NCI-H1417 treated with DMSO at 0.1 percent for 48 hours (cell line): ENCODE measurements at regions not wholly inside any gene's neighbourhood (a gene's known extent, or its start where the extent isn't known, plus 50 kb on each side); places are given as distances from the start of the nearest gene placed in this dataset.

Experiments
- DNase-seq: peaks from one replicate; lab custom pipeline; 2025; lab: John Stamatoyannopoulos, UW

DNA sequence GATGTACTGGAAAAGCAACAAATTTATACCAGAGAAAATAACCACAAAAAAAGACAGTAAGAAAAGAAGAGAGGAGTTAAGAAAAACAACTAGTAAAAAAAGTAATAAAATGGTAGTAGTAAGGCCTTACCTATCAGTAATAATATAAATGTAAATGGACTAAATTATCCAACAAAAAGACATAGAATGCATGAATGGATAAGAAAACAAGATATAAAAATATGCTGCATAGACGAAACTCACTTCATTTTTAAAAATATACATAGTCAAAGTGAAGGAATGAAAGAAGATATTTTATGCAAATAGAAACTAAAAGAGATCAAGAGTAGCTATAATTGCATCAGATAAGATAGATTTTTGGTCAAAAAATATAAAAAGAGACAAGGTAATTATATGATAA is 739.1 kb downstream of the DNAJB9 start:
- DNase-seq, result no peak

DNA sequence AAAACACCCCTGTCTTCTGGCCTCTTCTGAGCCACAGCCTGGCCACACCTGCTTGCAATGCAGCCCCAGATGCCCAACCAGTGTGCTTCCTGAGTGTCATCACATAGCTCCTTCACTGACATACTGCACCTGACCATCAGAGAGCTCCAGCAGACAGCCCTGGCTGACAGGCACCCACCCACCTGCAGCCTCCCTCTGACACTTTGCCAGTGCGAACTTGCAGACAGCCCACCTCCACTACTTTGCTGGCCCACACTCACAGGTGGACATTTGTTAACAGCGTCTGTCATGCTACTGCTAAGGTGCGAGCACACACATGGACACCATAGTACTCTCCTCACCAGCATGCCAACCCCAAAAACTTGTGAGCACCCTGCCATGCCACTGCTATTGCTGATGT is 740.1 kb downstream of the DNAJB9 start:
- DNase-seq, result no peak

DNA sequence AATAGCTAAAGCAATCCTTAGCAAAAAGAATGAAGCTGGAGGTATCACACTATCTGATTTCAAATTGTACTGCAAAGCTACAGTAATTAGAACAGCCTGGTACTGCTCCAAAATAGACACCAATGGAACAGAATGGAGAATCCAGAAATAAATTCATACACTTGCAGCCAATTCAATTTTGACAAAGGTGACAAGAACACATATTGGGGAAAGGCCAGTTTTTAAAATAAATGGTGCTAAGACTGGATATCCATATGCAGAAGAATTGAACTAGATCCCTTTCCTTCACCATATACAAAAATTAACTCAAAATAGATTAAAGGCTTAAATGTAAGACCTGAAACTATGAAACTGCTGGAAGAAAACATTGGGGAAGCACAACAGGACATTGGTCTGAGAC is 748.5 kb downstream of the DNAJB9 start:
- DNase-seq, result no peak

DNA sequence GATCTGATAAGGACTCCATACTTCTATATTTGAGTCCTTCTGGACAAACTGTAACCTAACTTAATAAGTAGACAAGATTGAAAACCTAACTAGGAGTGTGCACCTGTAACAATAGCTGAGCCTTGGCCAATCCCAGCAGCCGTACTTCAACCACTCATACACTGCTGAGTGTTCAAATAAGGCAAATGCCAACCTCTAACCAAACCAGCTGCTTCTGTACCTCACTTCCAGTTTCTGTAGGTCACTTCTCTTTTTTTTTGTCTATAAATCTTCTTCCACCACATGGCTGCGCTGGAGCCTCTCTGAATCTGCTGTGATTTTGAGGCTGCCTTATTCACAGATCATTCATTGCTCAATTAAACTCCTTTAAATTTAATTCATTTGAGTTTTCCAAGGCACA is 753.2 kb downstream of the DNAJB9 start:
- DNase-seq, result no peak

GRCh38 chr7:109331423-109331822 is 761.7 kb downstream of the DNAJB9 start:
- no peak for DNase-seq

DNA sequence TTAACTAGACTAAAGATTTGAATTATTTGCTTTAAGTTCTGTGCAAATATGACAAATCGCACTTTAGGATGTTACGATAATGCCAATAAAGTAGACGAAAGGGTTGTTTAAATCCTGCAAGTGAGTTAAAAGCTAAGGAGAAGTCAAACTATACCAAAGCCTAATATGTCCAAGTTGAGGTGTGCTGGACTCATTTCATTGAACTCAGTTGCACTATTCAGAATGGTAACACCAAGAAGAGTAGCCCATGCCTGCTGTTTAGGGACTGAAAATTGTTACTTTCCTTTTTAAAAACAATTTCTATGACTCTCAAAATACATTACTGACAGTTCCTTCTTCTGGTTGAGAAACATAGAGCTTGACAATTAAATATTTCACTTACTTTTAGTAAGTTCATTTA is 766.3 kb downstream of the DNAJB9 start:
- DNase-seq, result no peak

DNA sequence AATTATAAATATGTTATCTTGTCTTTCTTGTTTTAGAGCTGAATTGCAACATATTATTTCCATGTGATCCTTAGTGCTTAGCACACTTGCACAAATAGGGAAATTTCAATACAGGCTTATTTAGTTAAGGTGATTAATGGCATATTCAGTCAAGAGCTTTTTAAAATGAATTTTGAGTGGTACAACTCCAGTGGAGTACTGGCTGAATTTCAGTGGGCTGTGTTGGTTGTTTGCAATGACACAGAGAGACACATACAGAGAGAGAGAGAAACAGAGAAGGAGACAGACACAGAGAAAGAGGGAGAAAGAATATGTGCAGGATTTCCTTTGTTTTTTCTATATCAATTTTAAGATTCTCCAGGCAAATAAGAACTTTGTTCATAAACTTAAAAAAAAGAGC is 766.9 kb downstream of the DNAJB9 start:
- no peak for DNase-seq

- no peak for DNase-seq
These were observed 774.0 kb downstream of the DNAJB9 start for GRCh38 chr7:109343678-109344077.

DNA sequence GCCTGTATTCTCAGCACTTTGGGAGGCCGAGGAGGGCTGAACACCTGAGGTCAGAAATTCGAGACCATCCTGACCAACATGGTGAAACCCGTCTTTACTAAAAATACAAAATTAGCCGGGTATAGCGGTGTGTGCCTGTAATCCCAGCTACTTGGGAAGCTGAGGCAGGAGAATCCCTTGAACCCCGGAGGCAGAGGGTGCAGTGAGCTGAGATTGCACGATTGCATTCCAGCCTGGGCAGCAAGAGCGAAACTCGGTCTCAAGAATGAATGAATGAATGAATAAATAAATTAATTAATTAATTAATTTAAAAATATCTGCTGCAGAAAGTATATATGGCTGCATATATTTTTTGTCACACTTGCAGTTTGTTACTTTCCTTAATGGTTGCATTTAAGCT is 781.8 kb downstream of the DNAJB9 start:
- DNase-seq, result no peak

DNA sequence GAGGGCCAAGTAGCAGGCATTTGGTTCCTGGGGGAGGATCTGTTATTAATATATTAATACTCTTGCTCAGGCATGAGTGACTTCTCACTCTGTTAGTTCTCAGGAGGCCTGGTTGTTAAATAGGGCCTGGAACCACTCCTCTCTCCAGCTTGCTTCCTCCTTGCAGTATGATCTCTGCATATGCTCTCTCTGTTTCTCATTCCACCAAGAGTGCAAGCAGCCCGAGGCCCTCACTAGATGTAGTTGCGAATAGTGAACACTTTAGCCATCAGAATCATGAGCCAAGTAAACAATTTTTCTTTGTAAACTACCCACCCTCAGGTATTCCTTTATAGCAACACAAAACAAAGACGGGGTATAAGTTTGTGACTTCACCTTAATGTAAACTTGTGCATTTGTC is 784.3 kb downstream of the DNAJB9 start:
- no peak for DNase-seq

DNA sequence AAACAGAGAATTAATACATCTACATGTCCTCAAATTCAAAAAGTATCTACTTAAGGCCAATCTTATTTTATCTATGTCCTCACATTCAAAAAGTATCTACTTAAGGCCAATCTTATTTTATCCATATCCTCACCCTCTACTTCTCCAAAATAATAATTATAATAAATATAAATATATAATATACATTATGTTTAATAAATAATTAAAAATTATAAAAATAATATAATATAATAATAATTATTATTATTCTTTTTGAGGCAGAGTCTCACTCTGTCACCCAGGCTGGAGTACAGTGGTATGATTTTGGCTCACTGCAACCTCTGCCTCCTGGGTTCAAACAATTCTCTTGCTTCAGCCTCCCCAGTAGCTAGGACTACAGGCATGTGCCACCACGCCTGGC is 784.9 kb downstream of the DNAJB9 start:
- no peak for DNase-seq

DNA sequence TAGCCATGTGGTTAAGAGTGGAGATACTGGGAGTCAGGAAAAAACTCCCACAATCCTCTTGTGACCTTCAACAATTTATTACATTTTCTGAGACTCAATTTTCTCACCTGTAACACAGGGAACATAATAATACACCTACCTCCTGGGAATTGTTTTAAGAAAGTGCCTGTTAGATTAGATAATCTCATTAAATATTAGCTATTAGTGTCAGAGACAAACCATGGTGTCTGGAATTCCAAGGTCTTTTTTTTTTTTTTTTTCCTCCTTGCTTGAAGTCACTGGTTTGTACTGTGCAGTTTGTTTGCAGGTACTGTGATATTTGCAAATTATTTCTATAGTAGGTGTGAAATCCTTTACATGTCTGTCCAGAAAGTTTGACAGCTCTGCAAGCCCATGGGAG is 806.1 kb downstream of the DNAJB9 start:
- DNase-seq, result no peak

DNA sequence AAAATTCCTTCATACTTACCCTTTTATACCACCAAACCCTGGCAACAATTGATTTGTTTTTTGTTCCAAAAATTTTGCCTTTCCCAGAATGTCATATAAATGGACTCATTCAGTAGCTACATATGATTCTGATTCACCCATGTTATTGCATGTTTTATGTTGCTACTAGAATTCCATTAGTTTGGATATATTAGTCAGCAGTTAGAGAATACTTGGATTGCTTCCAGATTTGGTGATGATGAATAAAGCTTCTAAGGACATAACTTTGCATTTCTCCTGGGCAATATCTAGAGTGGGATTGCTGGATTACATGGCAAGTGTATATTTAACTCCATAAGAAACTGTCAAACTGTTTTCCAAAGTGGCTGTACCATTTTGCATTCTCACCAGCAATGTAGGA is 806.9 kb downstream of the DNAJB9 start:
- DNase-seq, result no peak

GRCh38 chr7:109377076-109377884 is 807.6 kb downstream of the DNAJB9 start:
- no peak for DNase-seq

DNA sequence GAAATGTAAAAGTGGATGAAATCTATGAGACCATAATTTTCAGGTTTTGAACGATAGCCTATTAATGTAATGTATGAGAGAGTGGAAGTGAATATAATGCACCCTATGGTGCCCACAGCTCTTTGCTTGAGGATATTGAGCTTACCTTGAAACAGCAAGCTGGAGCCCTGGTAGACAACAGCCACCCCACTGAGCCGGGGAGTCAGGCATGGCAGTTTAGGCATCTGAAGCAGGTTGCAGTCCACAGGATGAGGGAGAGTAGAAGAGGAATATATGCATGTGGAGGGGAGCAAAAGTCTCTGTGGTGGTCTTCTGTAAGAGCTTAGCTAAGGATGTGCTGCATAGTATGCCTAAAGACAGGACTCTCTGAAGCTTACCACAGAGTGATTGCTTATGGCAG is 817.3 kb downstream of the DNAJB9 start:
- no peak for DNase-seq

- no peak for DNase-seq
These were observed 817.9 kb downstream of the DNAJB9 start for GRCh38 chr7:109387530-109387929.

DNA sequence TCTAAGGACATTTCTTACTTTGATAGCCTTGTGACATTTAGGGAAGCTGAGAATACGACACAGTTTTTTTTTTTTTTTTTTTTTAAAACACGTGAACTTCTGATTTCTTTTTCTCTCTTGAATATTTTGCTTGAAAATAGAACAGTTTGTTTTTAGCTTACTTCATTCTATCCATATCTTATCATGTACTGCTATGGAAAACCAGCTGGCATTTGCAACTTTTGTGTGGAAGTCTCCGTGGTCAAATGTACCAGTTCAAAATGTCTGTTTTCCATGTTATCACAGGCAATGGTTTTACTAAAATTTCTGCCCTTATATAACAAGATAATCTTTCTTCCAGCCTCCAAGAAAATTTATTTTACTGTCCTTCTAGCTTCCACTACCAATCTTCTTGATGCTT is 821.6 kb downstream of the DNAJB9 start:
- DNase-seq, result no peak

GRCh38 chr7:109402107-109402506 is 832.4 kb downstream of the DNAJB9 start:
- no peak for DNase-seq

- DNase-seq, result no peak
These were observed 838.1 kb downstream of the DNAJB9 start for GRCh38 chr7:109407756-109408155.

DNA sequence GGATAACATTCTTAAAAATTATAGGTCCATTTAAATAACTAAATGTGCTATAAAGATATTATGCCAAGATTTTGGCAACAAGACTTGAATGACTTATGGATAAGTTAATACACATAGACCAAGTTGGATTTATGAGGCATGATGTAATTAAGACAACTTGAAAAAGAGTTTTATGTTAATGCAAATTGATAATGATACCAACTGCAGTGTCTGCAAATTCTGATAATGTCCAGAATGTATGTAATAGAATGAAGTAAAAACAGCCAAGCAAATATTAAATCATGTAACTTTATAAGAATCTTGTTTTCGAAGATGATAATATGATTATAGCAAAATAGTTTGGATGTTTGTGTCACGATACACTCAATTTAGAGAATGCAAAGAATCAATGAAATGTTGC is 868.3 kb downstream of the DNAJB9 start:
- no peak for DNase-seq

GRCh38 chr7:109449760-109450159 is 880.1 kb downstream of the DNAJB9 start:
- no peak for DNase-seq

DNA sequence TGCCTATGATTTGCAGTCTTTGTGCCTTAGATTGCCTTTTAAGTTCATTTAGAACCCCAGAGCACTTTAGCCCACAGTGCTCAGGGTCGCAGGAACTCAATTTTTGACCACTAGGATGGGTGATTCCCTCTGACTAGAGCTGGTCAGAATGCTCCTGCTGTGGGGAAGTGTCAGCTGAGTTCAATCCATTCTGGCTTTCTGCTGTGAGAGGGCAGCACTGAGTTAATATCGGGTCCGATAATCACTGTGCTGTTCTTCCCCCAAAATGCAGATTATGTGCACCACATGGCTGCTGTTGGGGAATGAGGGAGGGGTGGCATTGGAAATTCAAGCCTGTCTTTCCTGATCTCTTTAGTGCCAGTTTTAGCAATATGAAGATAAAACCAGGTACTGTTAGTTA is 886.4 kb downstream of the DNAJB9 start:
- no peak for DNase-seq

DNA sequence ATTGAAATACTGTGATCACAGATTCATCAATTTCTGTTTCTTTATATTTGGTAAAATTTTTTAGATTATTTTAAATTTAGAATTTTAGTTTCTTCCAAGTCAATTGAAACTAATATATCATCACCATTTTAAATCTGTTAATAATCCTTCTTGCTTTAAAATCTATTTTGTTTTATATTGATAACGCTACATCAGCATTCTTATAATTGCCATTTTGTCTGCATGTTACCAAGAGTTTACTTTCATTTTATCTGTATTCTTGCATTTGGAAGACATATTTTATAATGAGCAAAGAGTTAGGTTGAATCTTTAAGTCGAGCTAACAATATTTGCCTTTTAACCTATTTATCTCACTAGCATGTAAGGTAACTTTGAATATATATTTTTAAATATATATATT is 890.6 kb downstream of the DNAJB9 start:
- DNase-seq, result no peak

DNA sequence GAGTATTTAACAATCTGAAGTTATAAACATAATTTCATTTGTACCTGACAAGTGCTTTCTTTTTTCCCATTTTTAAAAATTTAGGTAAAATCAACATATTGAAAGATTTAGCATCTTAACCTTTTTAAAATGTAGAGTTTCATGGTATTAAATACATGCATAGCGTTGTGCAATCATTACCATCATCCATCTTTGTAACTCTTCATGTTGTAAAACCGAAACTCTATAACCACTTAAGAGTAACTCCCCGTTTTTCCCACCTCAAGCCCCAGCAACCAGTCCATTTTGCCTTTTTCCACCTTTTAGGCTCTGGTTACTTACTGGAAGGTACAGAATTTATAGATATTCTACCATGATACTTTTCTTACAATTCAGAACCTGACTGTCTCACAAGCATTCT is 892.5 kb downstream of the DNAJB9 start:
- no peak for DNase-seq
